H1 (cell line): ENCODE measurements at regions not wholly inside any gene's neighbourhood (a gene's known extent, or its start where the extent isn't known, plus 50 kb on each side); places are given as distances from the start of the nearest gene placed in this dataset.

Experiments
- CTCF ChIA-PET: fragments of 300-600 bp; sonication (Branson Sonifier 250); formaldehyde crosslinking; loops from one replicate; lab custom pipeline; 2021; ENCODE audit not compliant: partially characterized antibody; lab: Charles Lee
- POLR2A ChIA-PET: fragments of 300-600 bp; sonication (Branson Sonifier 250); formaldehyde crosslinking; loops from one replicate; lab custom pipeline; 2021; ENCODE audit warnings: inconsistent platforms; ENCODE audit not compliant: partially characterized antibody; lab: Charles Lee
- DNase-seq, 2 experiments: peaks; one replicate each; pipeline versions ENCODE4 v3.0.0 to v3.0.0-alpha.2; 2010 to 2022; ENCODE audit warnings: low spot score in 2 of 2, low read depth in 1 of 2, mixed read lengths in 1 of 2
- FAIRE-seq: peaks from 2 replicates; lab custom pipeline; 2011; peaks lifted over from hg19 to GRCh38; lab: Jason Lieb, UNC
- H2AFZ ChIP-seq: 2 replicates; pipeline ENCODE4 v1.8.1; 2012; ENCODE audit warnings: low read length, inconsistent platforms
- H2AK5ac ChIP-seq: 2 replicates; pipeline ENCODE4 v1.6.1; 2013; ENCODE audit warnings: low read depth, low read length
- H2BK120ac ChIP-seq: replicated peaks from 2 replicates; pipeline ENCODE3; 2013; ENCODE audit warnings: low read depth, low read length, inconsistent platforms
- H2BK12ac ChIP-seq: 2 replicates; pipeline ENCODE4 v1.6.1; 2013; ENCODE audit warnings: low read depth, low read length
- H2BK15ac ChIP-seq: 2 replicates; pipeline ENCODE4 v1.6.1; 2013; ENCODE audit warnings: low read length
- H2BK20ac ChIP-seq: 2 replicates; pipeline ENCODE4 v1.6.1; 2013; ENCODE audit warnings: low read length
- H2BK5ac ChIP-seq: 2 replicates; pipeline ENCODE4 v1.6.1; 2013; ENCODE audit warnings: low read depth, low read length
- H3K14ac ChIP-seq: 2 replicates; pipeline ENCODE4 v1.6.1; 2013; ENCODE audit warnings: inconsistent platforms; ENCODE audit not compliant: insufficient read length
- H3K18ac ChIP-seq: 2 replicates; pipeline ENCODE4 v1.6.1; 2013; ENCODE audit warnings: low read length; ENCODE audit errors: extremely low read depth
- H3K23ac ChIP-seq: 2 replicates; pipeline ENCODE4 v1.6.1; 2013; ENCODE audit warnings: inconsistent platforms; ENCODE audit not compliant: insufficient read length
- H3K23me2 ChIP-seq: 2 replicates; pipeline ENCODE4 v1.6.1; 2013; ENCODE audit warnings: low read depth, low read length
- H3K27ac ChIP-seq: 2 replicates; pipeline ENCODE4 v1.6.1; 2011; ENCODE audit warnings: low read depth, low read length, inconsistent platforms
- H3K27me3 ChIP-seq, 4 experiments: replicated peaks in 1 of 4; 1 replicate in 1 of 4; 2 replicates in 3 of 4; pipeline versions ENCODE4 v1.6.1 to v1.8.1; 2011 to 2013; ENCODE audit warnings: low read length in 3 of 4, mild to moderate bottlenecking in 3 of 4, inconsistent platforms in 2 of 4, mixed read lengths in 2 of 4, moderate library complexity in 1 of 4; ENCODE audit not compliant: control insufficient read depth in 3 of 4, insufficient read depth in 3 of 4; ENCODE audit errors: extremely low read depth in 1 of 4
- H3K36me3 ChIP-seq, 4 experiments: 2 replicates each; pipeline versions ENCODE4 v1.6.1 to v1.8.1; 2011 to 2013; ENCODE audit warnings: mild to moderate bottlenecking in 4 of 4, low read length in 3 of 4, moderate library complexity in 2 of 4, control low read depth in 1 of 4, inconsistent platforms in 1 of 4; ENCODE audit not compliant: insufficient read depth in 4 of 4, control insufficient read depth in 2 of 4
- H3K4ac ChIP-seq: replicated peaks from 2 replicates; pipeline ENCODE3; 2013; ENCODE audit warnings: low read length, low read depth, mixed read lengths, inconsistent platforms; ENCODE audit not compliant: insufficient read length
- H3K4me1 ChIP-seq, 4 experiments: replicated peaks in 1 of 4; 1 replicate in 1 of 4; 2 replicates in 3 of 4; pipeline versions ENCODE4 v1.6.1 to v1.8.1; 2011 to 2013; ENCODE audit warnings: low read length in 3 of 4, inconsistent platforms in 2 of 4, mixed read lengths in 1 of 4; ENCODE audit not compliant: insufficient read depth in 4 of 4, control insufficient read depth in 3 of 4
- H3K4me2 ChIP-seq, 2 experiments: 2 replicates each; pipeline versions ENCODE4 v1.6.1 to v1.8.1; 2011 to 2013; ENCODE audit warnings: low read depth in 2 of 2, low read length in 2 of 2, control low read depth in 1 of 2, inconsistent platforms in 1 of 2, mild to moderate bottlenecking in 1 of 2; ENCODE audit not compliant: insufficient read depth in 1 of 2
- H3K4me3 ChIP-seq, 4 experiments: fragments of 200-600, 300-600 bp in 1 of 4; sonication (generic), shearing (Covaris generic), sonication (Bioruptor Twin) in 1 of 4; 2 replicates each; pipeline versions ENCODE4 v1.5.1 to v1.8.1; 2011 to 2016; ENCODE audit warnings: low read length in 4 of 4, low read depth in 3 of 4, control low read depth in 2 of 4, inconsistent platforms in 2 of 4, mild to moderate bottlenecking in 2 of 4, mixed read lengths in 1 of 4, moderate library complexity in 1 of 4; ENCODE audit not compliant: insufficient read depth in 2 of 4; ENCODE audit errors: extremely low read depth in 1 of 4
- H3K56ac ChIP-seq: replicated peaks from 2 replicates; pipeline ENCODE3; 2013; ENCODE audit warnings: low read depth, mild to moderate bottlenecking, mixed read lengths, low read length, inconsistent platforms; ENCODE audit not compliant: insufficient read length
- H3K79me1 ChIP-seq: 2 replicates; pipeline ENCODE4 v1.6.1; 2013; ENCODE audit warnings: low read depth, low read length, control low read depth
- H3K79me2 ChIP-seq, 2 experiments: 2 replicates each; pipeline versions ENCODE4 v1.6.1 to v1.8.1; 2012 to 2013; ENCODE audit warnings: low read length in 2 of 2, mild to moderate bottlenecking in 2 of 2, inconsistent platforms in 1 of 2; ENCODE audit not compliant: insufficient read depth in 2 of 2, control insufficient read depth in 1 of 2
- H3K9ac ChIP-seq, 4 experiments: replicated peaks in 1 of 4; 1 replicate in 1 of 4; 2 replicates in 3 of 4; pipeline versions ENCODE4 v1.6.1 to v1.8.1; 2011 to 2013; ENCODE audit warnings: low read depth in 3 of 4, low read length in 3 of 4, control low read depth in 2 of 4, mild to moderate bottlenecking in 2 of 4, moderate library complexity in 2 of 4, inconsistent platforms in 1 of 4; ENCODE audit errors: extremely low read depth in 1 of 4
- H3K9me3 ChIP-seq, 2 experiments: 2 replicates each; pipeline versions ENCODE4 v1.6.1 to v1.8.1; 2012 to 2013; ENCODE audit warnings: mild to moderate bottlenecking in 2 of 2, moderate library complexity in 2 of 2, control low read depth in 1 of 2, inconsistent platforms in 1 of 2, low read depth in 1 of 2, low read length in 1 of 2, mixed read lengths in 1 of 2; ENCODE audit not compliant: insufficient read depth in 2 of 2
- H4K20me1 ChIP-seq, 2 experiments: replicated peaks in 1 of 2; 2 replicates each; pipeline versions ENCODE3 to v1.8.1; 2011 to 2013; ENCODE audit warnings: inconsistent platforms in 2 of 2, low read length in 2 of 2, mild to moderate bottlenecking in 1 of 2; ENCODE audit not compliant: insufficient read depth in 2 of 2, control insufficient read depth in 1 of 2
- H4K5ac ChIP-seq: 2 replicates; pipeline ENCODE4 v1.6.1; 2013; ENCODE audit warnings: low read length, low read depth, mixed read lengths, inconsistent platforms; ENCODE audit not compliant: insufficient read length
- H4K8ac ChIP-seq: 2 replicates; pipeline ENCODE4 v1.8.0; 2013; ENCODE audit warnings: mild to moderate bottlenecking, moderate library complexity, low read length, inconsistent platforms; ENCODE audit not compliant: insufficient read depth; ENCODE audit errors: extremely low read depth
- H4K91ac ChIP-seq: replicated peaks from 2 replicates; pipeline ENCODE3; 2013; ENCODE audit warnings: low read length, mixed read lengths, inconsistent platforms; ENCODE audit not compliant: insufficient read length
- ASH2L ChIP-seq: fragments of 200-600, 300-600 bp; sonication (generic); IDR thresholded peaks from one replicate; pipeline ENCODE4 v1.7.1; 2017; ENCODE audit warnings: low read length
- ATF3 ChIP-seq: IDR thresholded peaks from 2 replicates; pipeline ENCODE4 v1.6.1; 2011; ENCODE audit warnings: low read depth, mild to moderate bottlenecking, low read length; ENCODE audit not compliant: insufficient read depth
- BRCA1 ChIP-seq: IDR thresholded peaks from 2 replicates; pipeline ENCODE4 v1.6.1; 2012; ENCODE audit warnings: low read depth, low read length, improper control_type of control experiment
- CHD1 ChIP-seq: IDR thresholded peaks from 2 replicates; pipeline ENCODE4 v1.6.1; 2012; ENCODE audit warnings: low read depth, low read length, improper control_type of control experiment
- CREB1 ChIP-seq: IDR thresholded peaks from 2 replicates; pipeline ENCODE4 v1.6.1; 2012; ENCODE audit warnings: inconsistent platforms
- E2F6 ChIP-seq: IDR thresholded peaks from 2 replicates; pipeline ENCODE4 v1.6.1; 2012; ENCODE audit warnings: inconsistent platforms
- JUN ChIP-seq: IDR thresholded peaks from 2 replicates; pipeline ENCODE4 v1.6.1; 2011; ENCODE audit warnings: low read depth, mild to moderate bottlenecking, improper control_type of control experiment, low read length
- KDM1A ChIP-seq: fragments of 200-600, 300-600 bp; sonication (generic); IDR thresholded peaks from 2 replicates; pipeline ENCODE4 v1.7.1; 2016; ENCODE audit warnings: mild to moderate bottlenecking, low read length, borderline replicate concordance
- POLR2AphosphoS5 ChIP-seq: IDR thresholded peaks from 2 replicates; pipeline ENCODE4 v1.6.1; 2011; ENCODE audit warnings: low read depth, low read length
- RFX5 ChIP-seq: IDR thresholded peaks from 2 replicates; pipeline ENCODE4 v1.6.1; 2011; ENCODE audit warnings: low read depth, low read length, improper control_type of control experiment, borderline replicate concordance
- SP1 ChIP-seq: IDR thresholded peaks from 2 replicates; pipeline ENCODE4 v1.6.1; 2011; ENCODE audit warnings: low read depth, low read length
- SUZ12 ChIP-seq: fragments of 200-600 bp; sonication (generic); IDR thresholded peaks from 2 replicates; pipeline ENCODE4 v1.6.1; 2012; ENCODE audit warnings: mild to moderate bottlenecking, inconsistent platforms, low read length, moderate library complexity, mixed read lengths
- USF2 ChIP-seq: IDR thresholded peaks from 2 replicates; pipeline ENCODE4 v1.6.1; 2011; ENCODE audit warnings: low read length, improper control_type of control experiment
- YY1 ChIP-seq: IDR thresholded peaks from 2 replicates; pipeline ENCODE4 v1.6.1; 2011; ENCODE audit warnings: low read depth, mild to moderate bottlenecking, low read length
- WGBS, 2 experiments: shearing (Covaris generic) in 1 of 2; methylation state at CpG; one replicate each; pipeline versions ENCODE4 v1.1.6 to v1.1.7; 2013 to 2015; ENCODE audit warnings: low lambda C conversion rate in 2 of 2, mixed read lengths in 2 of 2, inconsistent platforms in 1 of 2, low coverage in 1 of 2, missing lambda C conversion rate in 1 of 2; ENCODE audit not compliant: insufficient replicate concordance in 2 of 2, insufficient coverage in 1 of 2, insufficient read length in 1 of 2; ENCODE audit errors: extremely low coverage in 1 of 2, missing lambda C conversion rate in 1 of 2; 5-methylcytosine and 5-hydroxymethylcytosine counted together

- no peaks in the 10 kb centered on the region for H3K79me2 ChIP-seq
- TF ChIP-seq ASH2L: no peak
- no peak for TF ChIP-seq CHD1
- no peak for TF ChIP-seq USF2
- no peak for TF ChIP-seq E2F6
- TF ChIP-seq JUN: no peak
- TF ChIP-seq BRCA1: no peak
- no peak for TF ChIP-seq RFX5
- no peak for TF ChIP-seq YY1
- TF ChIP-seq CREB1: no peak
- TF ChIP-seq KDM1A: no peak
- TF ChIP-seq POLR2AphosphoS5: no peak
- TF ChIP-seq SUZ12: no peak
- TF ChIP-seq ATF3: no peak
- no peak for TF ChIP-seq SP1
Observed at GRCh38 chr1:38173848-38174247, 127.3 kb upstream of the POU3F1 start.

More at GRCh38 chr1:38173848-38174247, 127.3 kb upstream of the POU3F1 start:
- Histone ChIP-seq H4K5ac (no peak overlapping the region), H3K79me1 (no peaks in the 10 kb centered on the region), H3K4me1 (no peaks in the 10 kb centered on the region), H3K14ac (no peak overlapping the region), H3K4me2 (no peak overlapping the region), H3K18ac (no peak overlapping the region), H3K4ac (no peak overlapping the region), H4K20me1 (no peaks in the 10 kb centered on the region), H2BK20ac (no peak overlapping the region), H3K9ac (no peak overlapping the region), H3K23ac (no peak overlapping the region), H2AK5ac (no peak overlapping the region), H3K9me3 (no peaks in the 10 kb centered on the region), H3K23me2 (no peaks in the 10 kb centered on the region; the same call in 1 of the 2 replicates), H3K27me3 (no peaks in the 10 kb centered on the region; a peak in 1 of 7 replicates), H3K56ac (no peak overlapping the region), H3K4me3 (no peak overlapping the region), H2BK120ac (no peak overlapping the region), H2BK5ac (no peak overlapping the region), H2BK15ac (no peak overlapping the region), H2BK12ac (no peak overlapping the region), H2AFZ (no peak overlapping the region), H4K8ac (no peak overlapping the region), H4K91ac (no peak overlapping the region), H3K36me3 (no peaks in the 10 kb centered on the region), H3K27ac (no peak overlapping the region)
- 84% methylated on average over 5 of the region's 5 CpGs; no CpG with 5 or more reads in 1 of the 2 experiments for WGBS, 2 experiments
- POLR2A ChIA-PET: no interaction called here
- DNase-seq (no peak), FAIRE-seq (no peak)
- CTCF ChIA-PET: interaction anchor here (0.8 to 2.1 kb wide), 6 partner anchors 9 to 329 kb away, joined by 3 to 5 read pairs (median 4); no protein-coding TSS in a partner anchor
